GM12874 (cell line): ENCODE measurements at regions not wholly inside any gene's neighbourhood (a gene's known extent, or its start where the extent isn't known, plus 50 kb on each side); places are given as distances from the start of the nearest gene placed in this dataset.

ENCODE experiments used
- CTCF ChIP-seq: IDR thresholded peaks from 2 replicates; pipeline ENCODE4 v1.5.1; 2011; ENCODE audit warnings: low read depth, mild to moderate bottlenecking, control low read depth, low read length, moderate library complexity; ENCODE audit not compliant: insufficient read depth

GRCh38 chr1:168989985-168990384 lies 116.5 kb upstream of the ATP1B1 start:
- no peak for TF ChIP-seq CTCF

- no peak for TF ChIP-seq CTCF
Measured at GRCh38 chr1:168991667-168992475, 114.6 kb upstream of the ATP1B1 start.

- TF ChIP-seq CTCF = no peak
Measured at GRCh38 chr1:169001353-169001752, 105.1 kb upstream of the ATP1B1 start.

GRCh38 chr1:169003864-169004516 lies 102.5 kb upstream of the ATP1B1 start:
- no peak for TF ChIP-seq CTCF

- no peak for TF ChIP-seq CTCF
Measured at GRCh38 chr1:169005776-169006175, 100.7 kb upstream of the ATP1B1 start.

GRCh38 chr1:169009666-169010065 lies 96.8 kb upstream of the ATP1B1 start:
- TF ChIP-seq CTCF = no peak

GRCh38 chr1:169012416-169012815 lies 94.1 kb upstream of the ATP1B1 start:
- no peak for TF ChIP-seq CTCF
